Suprapubic skin (tissue), 4 donors: ENCODE measurements at regions not wholly inside any gene's neighbourhood (a gene's known extent, or its start where the extent isn't known, plus 50 kb on each side); places are given as distances from the start of the nearest gene placed in this dataset.

Source experiments
- DNase-seq, 2 donors: peaks; one replicate each; pipeline ENCODE4 v3.0.0-alpha.2; 2019; ENCODE audit warnings: low spot score in 2 of 2
- H3K27ac ChIP-seq: fragments of 200-600 bp; sonication (generic); one replicate; pipeline ENCODE4 v1.5.1; 2019
- H3K27me3 ChIP-seq: fragments of 200-600 bp; sonication (generic); one replicate; pipeline ENCODE4 v1.5.1; 2019
- H3K36me3 ChIP-seq: fragments of 200-600 bp; sonication (generic); one replicate; pipeline ENCODE4 v1.5.1; 2019
- H3K4me1 ChIP-seq: fragments of 200-600 bp; sonication (generic); one replicate; pipeline ENCODE4 v1.5.1; 2019
- H3K4me3 ChIP-seq: fragments of 200-600 bp; sonication (generic); one replicate; pipeline ENCODE4 v1.5.1; 2019; ENCODE audit warnings: mild to moderate bottlenecking
- H3K9me3 ChIP-seq: fragments of 200-600 bp; sonication (generic); one replicate; pipeline ENCODE4 v1.5.1; 2019
- CTCF ChIP-seq, 2 donors: fragments of 200-600 bp in 1 of 2; fragments of 450-650 bp in 1 of 2; sonication (generic) in 1 of 2; IDR thresholded peaks; one replicate each; pipeline ENCODE4 v1.5.1; 2016 to 2019; ENCODE audit warnings: antibody characterized with exemption in 2 of 2, mild to moderate bottlenecking in 1 of 2, moderate library complexity in 1 of 2
- EP300 ChIP-seq: sonication (generic); formaldehyde crosslinking; IDR thresholded peaks from one replicate; pipeline ENCODE4 v1.6.1; 2017; ENCODE audit warnings: antibody characterized with exemption
- POLR2A ChIP-seq, 2 donors: fragments of 450-650 bp; IDR thresholded peaks; one replicate each; pipeline ENCODE4 v1.6.1; 2017; ENCODE audit warnings: antibody characterized with exemption in 2 of 2, mild to moderate bottlenecking in 2 of 2, moderate library complexity in 2 of 2
- POLR2AphosphoS5 ChIP-seq, 3 donors: sonication (generic); formaldehyde crosslinking; IDR thresholded peaks; one replicate each; pipeline ENCODE4 v1.6.1; 2017; ENCODE audit warnings: antibody characterized with exemption in 3 of 3
- WGBS: methylation state at CpG from one replicate; pipeline ENCODE4 v1.1.5; 2018; 5-methylcytosine and 5-hydroxymethylcytosine counted together

GRCh38 chr17:79305768-79306423 lies 231.3 kb downstream of the ENGASE start:
- Histone ChIP-seq H3K4me3 (no peak overlapping the region), H3K36me3 (no peaks in the 10 kb centered on the region), H3K9me3 (no peaks in the 10 kb centered on the region), H3K4me1 (peaks cover 12% of the 10 kb centered on the region), H3K27ac (no peak overlapping the region), H3K27me3 (peaks cover 87% of the 10 kb centered on the region)
- TF ChIP-seq EP300 (no peak), CTCF (IDR thresholded peaks at IDR 0.05) (no peak), POLR2AphosphoS5 (IDR thresholded peaks at IDR 0.05) (no peak), POLR2A (IDR thresholded peaks at IDR 0.05) (no peak)
- DNase-seq, result no peak
- 26% methylated on average over 17 of the region's 29 CpGs for WGBS

- 66% methylated on average over 6 of the region's 10 CpGs for WGBS
- TF ChIP-seq CTCF (IDR thresholded peaks at IDR 0.05) (no peak), POLR2AphosphoS5 (IDR thresholded peaks at IDR 0.05) (no peak), POLR2A (IDR thresholded peaks at IDR 0.05) (no peak), EP300 (no peak)
- H3K4me3 ChIP-seq, result no peak overlapping the region
- peaks cover 85% of the 10 kb centered on the region for H3K27me3 ChIP-seq
- no peak for DNase-seq
- H3K9me3 ChIP-seq, result no peaks in the 10 kb centered on the region
- H3K4me1 ChIP-seq, result peaks cover 12% of the 10 kb centered on the region
- H3K36me3 ChIP-seq, result no peaks in the 10 kb centered on the region
- H3K27ac ChIP-seq, result no peak overlapping the region
Observed at GRCh38 chr17:79305376-79305767, 230.7 kb downstream of the ENGASE start.

GRCh38 chr17:79304884-79305283 lies 230.3 kb downstream of the ENGASE start:
- Histone ChIP-seq H3K27me3 (peaks cover 83% of the 10 kb centered on the region), H3K36me3 (no peaks in the 10 kb centered on the region), H3K9me3 (no peaks in the 10 kb centered on the region), H3K4me3 (no peak overlapping the region), H3K4me1 (peaks cover 12% of the 10 kb centered on the region), H3K27ac (no peak overlapping the region)
- TF ChIP-seq POLR2A (IDR thresholded peaks at IDR 0.05), result no peak
- TF ChIP-seq CTCF (IDR thresholded peaks at IDR 0.05), result no peak
- no peak for TF ChIP-seq POLR2AphosphoS5 (IDR thresholded peaks at IDR 0.05)
- no peak for TF ChIP-seq EP300
- WGBS, result 34% methylated on average over 13 of the region's 13 CpGs
- no peak for DNase-seq

GRCh38 chr17:79303641-79304205 lies 229.1 kb downstream of the ENGASE start:
- DNase-seq, result no peak
- Histone ChIP-seq H3K4me1 (peaks cover 12% of the 10 kb centered on the region), H3K27ac (no peak overlapping the region), H3K9me3 (no peaks in the 10 kb centered on the region), H3K27me3 (peaks cover 84% of the 10 kb centered on the region), H3K36me3 (no peaks in the 10 kb centered on the region), H3K4me3 (no peak overlapping the region)
- WGBS, result 71% methylated on average over 7 of the region's 7 CpGs
- TF ChIP-seq POLR2AphosphoS5 (IDR thresholded peaks at IDR 0.05) (no peak), POLR2A (IDR thresholded peaks at IDR 0.05) (no peak), CTCF (IDR thresholded peaks at IDR 0.05) (no peak), EP300 (no peak)

- peaks cover 84% of the 10 kb centered on the region for H3K27me3 ChIP-seq
- WGBS, result 57% methylated on average over 5 of the region's 8 CpGs
Observed at GRCh38 chr17:79301469-79301868, 226.8 kb downstream of the ENGASE start.

More at GRCh38 chr17:79301469-79301868, 226.8 kb downstream of the ENGASE start:
- H3K9me3 ChIP-seq, result no peaks in the 10 kb centered on the region
- H3K4me3 ChIP-seq, result no peak overlapping the region
- no peaks in the 10 kb centered on the region for H3K36me3 ChIP-seq
- peaks cover 6% of the 10 kb centered on the region for H3K4me1 ChIP-seq
- DNase-seq, result no peak
- H3K27ac ChIP-seq, result no peak overlapping the region
- TF ChIP-seq EP300, result no peak
- TF ChIP-seq POLR2AphosphoS5 (IDR thresholded peaks at IDR 0.05), result no peak
- TF ChIP-seq POLR2A (IDR thresholded peaks at IDR 0.05), result no peak
- no peak for TF ChIP-seq CTCF (IDR thresholded peaks at IDR 0.05)
